ENCODE measurements at regions not wholly inside any gene's neighbourhood (a gene's known extent, or its start where the extent isn't known, plus 50 kb on each side); places are given as distances from the start of the nearest gene placed in this dataset.

DNA sequence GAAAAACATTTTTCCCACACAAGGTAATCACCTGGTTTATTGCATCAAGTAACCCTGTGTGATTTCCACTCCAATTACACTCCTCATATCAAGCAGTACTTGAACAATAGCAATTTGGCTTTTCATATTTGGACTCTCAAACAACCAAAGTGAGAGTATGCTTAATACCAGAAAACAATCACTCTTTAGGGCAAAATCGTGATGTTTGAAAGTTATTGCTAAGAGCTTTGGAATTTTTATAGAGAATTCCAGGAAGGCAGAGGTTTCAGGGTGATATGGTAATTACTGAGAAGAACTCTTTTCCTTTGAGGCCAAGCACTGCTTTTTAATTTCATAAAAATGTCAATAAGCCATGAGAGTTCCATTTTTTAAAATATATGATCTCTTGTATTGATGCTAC lies 779.5 kb upstream of the LRRTM1 start:
- Histone ChIP-seq H3K36me3 (ENCODE audit: control insufficient read depth, insufficient read depth, low read length) (no peaks in the 10 kb centered on the region), H3K4me3 (ENCODE audit: low read length) (no peak overlapping the region), H3K27me3 (ENCODE audit: control insufficient read depth, insufficient read depth, low read length) (no peaks in the 10 kb centered on the region), H3K4me1 (ENCODE audit: control insufficient read depth, insufficient read depth, low read length) (no peaks in the 10 kb centered on the region), H3K9me3 (replicated peaks; ENCODE audit: control insufficient read depth, low read depth, low read length) (no peaks in the 10 kb centered on the region), H3K27ac (ENCODE audit: low read length) (no peak overlapping the region)
- WGBS (ENCODE audit: insufficient coverage) = no CpG with 5 or more reads among the region's 1 CpG
- DNase-seq = no peak

GRCh38 chr2:81078631-81079030 lies 774.1 kb upstream of the LRRTM1 start:
- H3K9me3 ChIP-seq (replicated peaks; ENCODE audit: control insufficient read depth, low read depth, low read length) = no peaks in the 10 kb centered on the region
- no peaks in the 10 kb centered on the region for H3K27me3 ChIP-seq (ENCODE audit: control insufficient read depth, insufficient read depth, low read length)
- H3K4me3 ChIP-seq (ENCODE audit: low read length) = no peak overlapping the region
- no peak for DNase-seq
- H3K36me3 ChIP-seq (ENCODE audit: control insufficient read depth, insufficient read depth, low read length) = no peaks in the 10 kb centered on the region
- WGBS (ENCODE audit: insufficient coverage) = 100% methylated on average over 1 of the region's 2 CpGs
- H3K4me1 ChIP-seq (ENCODE audit: control insufficient read depth, insufficient read depth, low read length) = no peaks in the 10 kb centered on the region
- H3K27ac ChIP-seq (ENCODE audit: low read length) = no peak overlapping the region

- no peaks in the 10 kb centered on the region for H3K4me1 ChIP-seq (ENCODE audit: control insufficient read depth, insufficient read depth, low read length)
- H3K4me3 ChIP-seq (ENCODE audit: low read length) = no peak overlapping the region
- no peaks in the 10 kb centered on the region for H3K9me3 ChIP-seq (replicated peaks; ENCODE audit: control insufficient read depth, low read depth, low read length)
- WGBS (ENCODE audit: insufficient coverage) = no CpG with 5 or more reads among the region's 4 CpGs
- no peak overlapping the region for H3K27ac ChIP-seq (ENCODE audit: low read length)
- no peaks in the 10 kb centered on the region for H3K27me3 ChIP-seq (ENCODE audit: control insufficient read depth, insufficient read depth, low read length)
- H3K36me3 ChIP-seq (ENCODE audit: control insufficient read depth, insufficient read depth, low read length) = no peaks in the 10 kb centered on the region
- no peak for DNase-seq
Measured at GRCh38 chr2:81078102-81078501, 773.5 kb upstream of the LRRTM1 start.

GRCh38 chr2:81077396-81077795 lies 772.8 kb upstream of the LRRTM1 start:
- DNase-seq = no peak
- 78% methylated on average over 4 of the region's 5 CpGs for WGBS (ENCODE audit: insufficient coverage)
- Histone ChIP-seq H3K27ac (ENCODE audit: low read length) (no peak overlapping the region), H3K9me3 (replicated peaks; ENCODE audit: control insufficient read depth, low read depth, low read length) (no peaks in the 10 kb centered on the region), H3K4me3 (ENCODE audit: low read length) (no peak overlapping the region), H3K36me3 (ENCODE audit: control insufficient read depth, insufficient read depth, low read length) (no peaks in the 10 kb centered on the region), H3K27me3 (ENCODE audit: control insufficient read depth, insufficient read depth, low read length) (no peaks in the 10 kb centered on the region), H3K4me1 (ENCODE audit: control insufficient read depth, insufficient read depth, low read length) (no peaks in the 10 kb centered on the region)

GRCh38 chr2:81073412-81073811 lies 768.9 kb upstream of the LRRTM1 start:
- no peaks in the 10 kb centered on the region for H3K4me1 ChIP-seq (ENCODE audit: control insufficient read depth, insufficient read depth, low read length)
- H3K9me3 ChIP-seq (replicated peaks; ENCODE audit: control insufficient read depth, low read depth, low read length) = peaks cover 3% of the 10 kb centered on the region

GRCh38 chr2:81068144-81068543 lies 763.6 kb upstream of the LRRTM1 start:
- H3K27ac ChIP-seq (ENCODE audit: low read length) = no peak overlapping the region
- H3K9me3 ChIP-seq (replicated peaks; ENCODE audit: control insufficient read depth, low read depth, low read length) = peaks cover 3% of the 10 kb centered on the region
- H3K4me3 ChIP-seq (ENCODE audit: low read length) = no peak overlapping the region
- no peaks in the 10 kb centered on the region for H3K36me3 ChIP-seq (ENCODE audit: control insufficient read depth, insufficient read depth, low read length)
- H3K4me1 ChIP-seq (ENCODE audit: control insufficient read depth, insufficient read depth, low read length) = no peaks in the 10 kb centered on the region
- DNase-seq = no peak
- WGBS (ENCODE audit: insufficient coverage) = 80% methylated on average over 1 of the region's 1 CpG
- no peaks in the 10 kb centered on the region for H3K27me3 ChIP-seq (ENCODE audit: control insufficient read depth, insufficient read depth, low read length)

More at GRCh38 chr2:81073412-81073811, 768.9 kb upstream of the LRRTM1 start:
- Histone ChIP-seq H3K36me3 (ENCODE audit: control insufficient read depth, insufficient read depth, low read length) (no peaks in the 10 kb centered on the region), H3K27ac (ENCODE audit: low read length) (no peak overlapping the region), H3K27me3 (ENCODE audit: control insufficient read depth, insufficient read depth, low read length) (no peaks in the 10 kb centered on the region), H3K4me3 (ENCODE audit: low read length) (no peak overlapping the region)
- DNase-seq = no peak
- no CpG with 5 or more reads among the region's 1 CpG for WGBS (ENCODE audit: insufficient coverage)

- Histone ChIP-seq H3K9me3 (replicated peaks; ENCODE audit: control insufficient read depth, low read depth, low read length) (no peaks in the 10 kb centered on the region), H3K27ac (ENCODE audit: low read length) (no peak overlapping the region), H3K4me1 (ENCODE audit: control insufficient read depth, insufficient read depth, low read length) (no peaks in the 10 kb centered on the region), H3K4me3 (ENCODE audit: low read length) (no peak overlapping the region), H3K36me3 (ENCODE audit: control insufficient read depth, insufficient read depth, low read length) (no peaks in the 10 kb centered on the region), H3K27me3 (ENCODE audit: control insufficient read depth, insufficient read depth, low read length) (no peaks in the 10 kb centered on the region)
- WGBS (ENCODE audit: insufficient coverage) = no CpG with 5 or more reads among the region's 2 CpGs
- DNase-seq = no peak
Measured at GRCh38 chr2:81061016-81061415, 756.5 kb upstream of the LRRTM1 start.

DNA sequence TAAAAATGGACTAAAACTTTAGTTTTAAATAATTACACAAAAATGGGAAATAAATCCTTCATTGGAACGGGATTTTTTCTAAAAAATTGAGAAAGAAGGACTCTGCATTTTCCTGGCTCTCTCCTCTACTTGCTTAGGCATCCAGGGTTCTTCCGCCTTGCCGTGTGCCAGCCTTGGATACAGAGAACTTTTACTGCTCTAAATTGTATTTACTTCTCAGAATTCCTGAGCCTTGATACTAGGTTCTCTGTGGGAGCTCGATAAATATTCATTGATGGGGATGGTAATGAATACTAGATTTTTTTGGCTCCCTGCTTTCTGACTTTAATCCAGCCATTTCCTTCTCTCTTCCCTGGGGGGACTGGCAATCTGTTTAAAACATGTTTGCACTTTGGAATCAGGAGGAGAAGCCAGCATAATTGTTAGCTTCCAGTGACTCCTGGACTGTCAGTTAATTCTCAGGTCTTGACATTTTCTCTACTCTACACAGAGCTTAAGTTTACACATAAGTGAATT lies 746.1 kb upstream of the LRRTM1 start:
- no CpG with 5 or more reads among the region's 4 CpGs for WGBS (ENCODE audit: insufficient coverage)
- no peaks in the 10 kb centered on the region for H3K36me3 ChIP-seq (ENCODE audit: control insufficient read depth, insufficient read depth, low read length)
- no peak overlapping the region for H3K4me3 ChIP-seq (ENCODE audit: low read length)
- peak; percentile 1 for DNase-seq
- H3K4me1 ChIP-seq (ENCODE audit: control insufficient read depth, insufficient read depth, low read length) = no peaks in the 10 kb centered on the region
- no peak overlapping the region for H3K27ac ChIP-seq (ENCODE audit: low read length)
- no peaks in the 10 kb centered on the region for H3K27me3 ChIP-seq (ENCODE audit: control insufficient read depth, insufficient read depth, low read length)
- peaks cover 2% of the 10 kb centered on the region for H3K9me3 ChIP-seq (replicated peaks; ENCODE audit: control insufficient read depth, low read depth, low read length)

GRCh38 chr2:81043681-81044080 lies 739.1 kb upstream of the LRRTM1 start:
- H3K27ac ChIP-seq (ENCODE audit: low read length) = no peak overlapping the region
- no peaks in the 10 kb centered on the region for H3K27me3 ChIP-seq (ENCODE audit: control insufficient read depth, insufficient read depth, low read length)
- H3K4me3 ChIP-seq (ENCODE audit: low read length) = no peak overlapping the region
- H3K36me3 ChIP-seq (ENCODE audit: control insufficient read depth, insufficient read depth, low read length) = no peaks in the 10 kb centered on the region
- DNase-seq = peak; percentile 5
- no CpG with 5 or more reads among the region's 1 CpG for WGBS (ENCODE audit: insufficient coverage)
- no peaks in the 10 kb centered on the region for H3K4me1 ChIP-seq (ENCODE audit: control insufficient read depth, insufficient read depth, low read length)
- peaks cover 4% of the 10 kb centered on the region for H3K9me3 ChIP-seq (replicated peaks; ENCODE audit: control insufficient read depth, low read depth, low read length)

- no CpG with 5 or more reads among the region's 2 CpGs for WGBS (ENCODE audit: insufficient coverage)
Measured at GRCh38 chr2:81007104-81007503, 702.6 kb upstream of the LRRTM1 start.

GRCh38 chr2:81002906-81003305 lies 698.4 kb upstream of the LRRTM1 start:
- H3K9me3 ChIP-seq (replicated peaks; ENCODE audit: control insufficient read depth, low read depth, low read length) = peaks cover 25% of the 10 kb centered on the region
- no peak for DNase-seq

More at GRCh38 chr2:81007104-81007503, 702.6 kb upstream of the LRRTM1 start:
- no peak for DNase-seq
- no peaks in the 10 kb centered on the region for H3K36me3 ChIP-seq (ENCODE audit: control insufficient read depth, insufficient read depth, low read length)
- peaks cover 23% of the 10 kb centered on the region for H3K9me3 ChIP-seq (replicated peaks; ENCODE audit: control insufficient read depth, low read depth, low read length)
- no peaks in the 10 kb centered on the region for H3K27me3 ChIP-seq (ENCODE audit: control insufficient read depth, insufficient read depth, low read length)
- no peak overlapping the region for H3K4me3 ChIP-seq (ENCODE audit: low read length)
- H3K27ac ChIP-seq (ENCODE audit: low read length) = no peak overlapping the region
- no peaks in the 10 kb centered on the region for H3K4me1 ChIP-seq (ENCODE audit: control insufficient read depth, insufficient read depth, low read length)

More at GRCh38 chr2:81002906-81003305, 698.4 kb upstream of the LRRTM1 start:
- no peak overlapping the region for H3K4me3 ChIP-seq (ENCODE audit: low read length)
- WGBS (ENCODE audit: insufficient coverage) = no CpG with 5 or more reads among the region's 2 CpGs
- H3K4me1 ChIP-seq (ENCODE audit: control insufficient read depth, insufficient read depth, low read length) = no peaks in the 10 kb centered on the region
- no peaks in the 10 kb centered on the region for H3K27me3 ChIP-seq (ENCODE audit: control insufficient read depth, insufficient read depth, low read length)
- H3K27ac ChIP-seq (ENCODE audit: low read length) = no peak overlapping the region
- no peaks in the 10 kb centered on the region for H3K36me3 ChIP-seq (ENCODE audit: control insufficient read depth, insufficient read depth, low read length)
